Transverse colon (tissue), 4 donors: ENCODE measurements at regions not wholly inside any gene's neighbourhood (a gene's known extent, or its start where the extent isn't known, plus 50 kb on each side); places are given as distances from the start of the nearest gene placed in this dataset.

Source experiments
- DNase-seq: peaks from one replicate; pipeline ENCODE4 v3.0.0-alpha.2; 2019
- H3K27ac ChIP-seq, 4 donors: fragments of 200-600 bp; sonication (generic); 2 replicates each; pipeline ENCODE4 v1.5.1; 2016 to 2018; ENCODE audit warnings: inconsistent platforms in 4 of 4
- H3K27me3 ChIP-seq: fragments of 200-600 bp; sonication (generic); 2 replicates; pipeline ENCODE4 v1.5.1; 2017; ENCODE audit warnings: inconsistent platforms
- H3K36me3 ChIP-seq, 4 donors: fragments of 200-600 bp; sonication (generic); 2 replicates each; pipeline ENCODE4 v1.5.1; 2017 to 2019; ENCODE audit warnings: inconsistent platforms in 4 of 4
- H3K4me1 ChIP-seq, 4 donors: fragments of 200-600 bp; sonication (generic); 2 replicates each; pipeline ENCODE4 v1.5.1; 2017 to 2020; ENCODE audit warnings: inconsistent platforms in 4 of 4
- H3K4me3 ChIP-seq, 4 donors: fragments of 200-600 bp; sonication (generic); 1 replicate in 1 of 4; 2 replicates in 3 of 4; pipeline versions ENCODE4 v1.5.1 to v1.6.1; 2017 to 2019; ENCODE audit warnings: inconsistent platforms in 4 of 4
- H3K9me3 ChIP-seq, 2 donors: fragments of 200-600 bp; sonication (generic); 2 replicates each; pipeline ENCODE4 v1.5.1; 2017 to 2019; ENCODE audit warnings: inconsistent platforms in 2 of 2
- CTCF ChIP-seq, 5 experiments: fragments of 200-600 bp in 3 of 5; fragments of 450-650 bp in 2 of 5; sonication (generic) in 3 of 5; IDR thresholded peaks; 1 replicate in 2 of 5; 2 replicates in 3 of 5; pipeline ENCODE4 v1.5.1; 2016 to 2017; ENCODE audit warnings: antibody characterized with exemption in 5 of 5, inconsistent platforms in 3 of 5, mild to moderate bottlenecking in 2 of 5, moderate library complexity in 1 of 5
- EP300 ChIP-seq: sonication (generic); formaldehyde crosslinking; IDR thresholded peaks from one replicate; pipeline ENCODE4 v1.6.1; 2017; ENCODE audit warnings: antibody characterized with exemption, low read depth
- POLR2A ChIP-seq: fragments of 450-650 bp; IDR thresholded peaks from one replicate; pipeline ENCODE4 v1.6.1; 2016; ENCODE audit warnings: antibody characterized with exemption, mild to moderate bottlenecking, moderate library complexity
- POLR2AphosphoS5 ChIP-seq, 3 donors: sonication (generic); formaldehyde crosslinking; IDR thresholded peaks; one replicate each; pipeline ENCODE4 v1.6.1; 2016; ENCODE audit warnings: antibody characterized with exemption in 3 of 3
- WGBS, 2 donors: methylation state at CpG; one replicate each; pipeline ENCODE4 v1.1.5; 2018; ENCODE audit warnings: low coverage in 1 of 2; 5-methylcytosine and 5-hydroxymethylcytosine counted together
- in situ Hi-C, 4 donors: fragments of 200-750 bp; cut with MboI; loops; one replicate each; pipeline versions ENCODE4 v1.15.0 to v1.15.1; 2017; ENCODE audit warnings: low sequenced_read_pairs in 3 of 4, low pct_ligation_motif_present in 1 of 4, low pct_unique_long_range_greater_than_20kb in 1 of 4
- intact Hi-C: fragments of 100-400 bp; cut with DNase I; formaldehyde crosslinking; loops from one replicate; pipeline ENCODE4 v1.15.1; 2023; ENCODE audit warnings: low total_unique reads

- Histone ChIP-seq H3K27me3 (peaks cover 51% of the 10 kb centered on the region), H3K9me3 (no peaks in the 10 kb centered on the region), H3K36me3 (no peaks in the 10 kb centered on the region), H3K4me3 (no peak overlapping the region), H3K27ac (no peak overlapping the region), H3K4me1 (no peaks in the 10 kb centered on the region)
- WGBS, 2 donors, result 93 to 100% methylated on average over 1 of the region's 1 CpG
- in situ Hi-C loops, result no loop called here
- no peak for DNase-seq
- no peak for TF ChIP-seq CTCF (IDR thresholded peaks at IDR 0.05)
- TF ChIP-seq EP300, result no peak
- no peak for TF ChIP-seq POLR2AphosphoS5 (IDR thresholded peaks at IDR 0.05)
- no peak for TF ChIP-seq POLR2A
- intact Hi-C loops, result no loop called here
Observed at GRCh38 chr1:38305666-38306065, 259.1 kb upstream of the POU3F1 start.

- 75 to 83% methylated on average over 1 of the region's 1 CpG for WGBS, 2 donors
Observed at GRCh38 chr1:38303843-38304242, 257.2 kb upstream of the POU3F1 start.

DNA sequence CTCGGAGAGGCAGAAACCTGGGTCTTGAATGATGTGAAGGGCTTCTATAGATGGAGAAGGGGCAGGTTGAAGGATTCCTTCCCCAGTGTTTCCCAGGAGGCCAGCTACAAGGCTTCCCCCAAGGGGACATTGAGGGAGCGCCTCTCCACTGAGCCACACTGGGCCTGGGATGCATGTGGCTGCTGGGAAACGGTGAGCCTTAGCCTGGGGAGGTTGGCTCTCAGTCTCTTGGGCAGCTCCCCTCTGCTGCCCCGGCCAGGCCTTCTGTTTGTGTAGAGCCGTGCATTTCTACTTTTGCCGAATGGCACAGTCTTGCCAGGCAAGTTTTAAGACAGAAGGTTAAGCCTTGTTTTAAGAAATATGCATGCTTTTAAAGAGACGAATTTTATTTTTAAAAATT lies 254.4 kb upstream of the POU3F1 start:
- TF ChIP-seq POLR2A, result no peak
- TF ChIP-seq EP300, result no peak
- TF ChIP-seq POLR2AphosphoS5 (IDR thresholded peaks at IDR 0.05), result no peak
- TF ChIP-seq CTCF (IDR thresholded peaks at IDR 0.05), result no peak
- in situ Hi-C loops (no loop called here), intact Hi-C loops (no loop called here)
- H3K4me3 ChIP-seq, result no peak overlapping the region
- H3K4me1 ChIP-seq, result no peaks in the 10 kb centered on the region
- DNase-seq, result no peak
- no peaks in the 10 kb centered on the region for H3K9me3 ChIP-seq
- peaks cover 45% of the 10 kb centered on the region for H3K27me3 ChIP-seq
- 54 to 71% methylated on average over 5 to 7 of the region's 7 CpGs for WGBS, 2 donors
- no peak overlapping the region for H3K27ac ChIP-seq
- H3K36me3 ChIP-seq, result no peaks in the 10 kb centered on the region

More at GRCh38 chr1:38303843-38304242, 257.2 kb upstream of the POU3F1 start:
- no peak overlapping the region for H3K4me3 ChIP-seq
- intact Hi-C loops, result no loop called here
- H3K36me3 ChIP-seq, result no peaks in the 10 kb centered on the region
- no peak for TF ChIP-seq EP300
- no peak for TF ChIP-seq POLR2AphosphoS5 (IDR thresholded peaks at IDR 0.05)
- TF ChIP-seq POLR2A, result no peak
- no peak for TF ChIP-seq CTCF (IDR thresholded peaks at IDR 0.05)
- DNase-seq, result no peak
- no peak overlapping the region for H3K27ac ChIP-seq
- peaks cover 44% of the 10 kb centered on the region for H3K27me3 ChIP-seq
- in situ Hi-C loops, result no loop called here
- H3K4me1 ChIP-seq, result no peaks in the 10 kb centered on the region
- H3K9me3 ChIP-seq, result no peaks in the 10 kb centered on the region

- TF ChIP-seq CTCF (IDR thresholded peaks at IDR 0.05) (no peak), EP300 (no peak), POLR2AphosphoS5 (IDR thresholded peaks at IDR 0.05) (no peak), POLR2A (no peak)
- H3K27me3 ChIP-seq, result peaks cover 49% of the 10 kb centered on the region
- no peak overlapping the region for H3K4me3 ChIP-seq
- WGBS, 2 donors, result 57% methylated on average over 3 of the region's 3 CpGs
- H3K9me3 ChIP-seq, result no peaks in the 10 kb centered on the region
- in situ Hi-C loops, result no loop called here
- no peak for DNase-seq
- H3K4me1 ChIP-seq, result no peaks in the 10 kb centered on the region
- no peak overlapping the region for H3K27ac ChIP-seq
- intact Hi-C loops, result no loop called here
- H3K36me3 ChIP-seq, result no peaks in the 10 kb centered on the region
Observed at GRCh38 chr1:38300616-38301015, 254.0 kb upstream of the POU3F1 start.
